H1 (cell line): ENCODE measurements at regions not wholly inside any gene's neighbourhood (a gene's known extent, or its start where the extent isn't known, plus 50 kb on each side); places are given as distances from the start of the nearest gene placed in this dataset.

Experiments used
- CTCF ChIA-PET: fragments of 300-600 bp; sonication (Branson Sonifier 250); formaldehyde crosslinking; loops from one replicate; lab custom pipeline; 2021; ENCODE audit not compliant: partially characterized antibody; lab: Charles Lee
- POLR2A ChIA-PET: fragments of 300-600 bp; sonication (Branson Sonifier 250); formaldehyde crosslinking; loops from one replicate; lab custom pipeline; 2021; ENCODE audit warnings: inconsistent platforms; ENCODE audit not compliant: partially characterized antibody; lab: Charles Lee
- DNase-seq, 2 experiments: peaks; one replicate each; pipeline versions ENCODE4 v3.0.0 to v3.0.0-alpha.2; 2010 to 2022; ENCODE audit warnings: low spot score in 2 of 2, low read depth in 1 of 2, mixed read lengths in 1 of 2
- FAIRE-seq: peaks from 2 replicates; lab custom pipeline; 2011; peaks lifted over from hg19 to GRCh38; lab: Jason Lieb, UNC
- H2AFZ ChIP-seq: 2 replicates; pipeline ENCODE4 v1.8.1; 2012; ENCODE audit warnings: low read length, inconsistent platforms
- H2AK5ac ChIP-seq: 2 replicates; pipeline ENCODE4 v1.6.1; 2013; ENCODE audit warnings: low read depth, low read length
- H2BK120ac ChIP-seq: replicated peaks from 2 replicates; pipeline ENCODE3; 2013; ENCODE audit warnings: low read depth, low read length, inconsistent platforms
- H2BK12ac ChIP-seq: 2 replicates; pipeline ENCODE4 v1.6.1; 2013; ENCODE audit warnings: low read depth, low read length
- H2BK15ac ChIP-seq: 2 replicates; pipeline ENCODE4 v1.6.1; 2013; ENCODE audit warnings: low read length
- H2BK20ac ChIP-seq: 2 replicates; pipeline ENCODE4 v1.6.1; 2013; ENCODE audit warnings: low read length
- H2BK5ac ChIP-seq: 2 replicates; pipeline ENCODE4 v1.6.1; 2013; ENCODE audit warnings: low read depth, low read length
- H3K14ac ChIP-seq: 2 replicates; pipeline ENCODE4 v1.6.1; 2013; ENCODE audit warnings: inconsistent platforms; ENCODE audit not compliant: insufficient read length
- H3K18ac ChIP-seq: 2 replicates; pipeline ENCODE4 v1.6.1; 2013; ENCODE audit warnings: low read length; ENCODE audit errors: extremely low read depth
- H3K23ac ChIP-seq: 2 replicates; pipeline ENCODE4 v1.6.1; 2013; ENCODE audit warnings: inconsistent platforms; ENCODE audit not compliant: insufficient read length
- H3K23me2 ChIP-seq: 2 replicates; pipeline ENCODE4 v1.6.1; 2013; ENCODE audit warnings: low read depth, low read length
- H3K27ac ChIP-seq: 2 replicates; pipeline ENCODE4 v1.6.1; 2011; ENCODE audit warnings: low read depth, low read length, inconsistent platforms
- H3K27me3 ChIP-seq, 4 experiments: replicated peaks in 1 of 4; 1 replicate in 1 of 4; 2 replicates in 3 of 4; pipeline versions ENCODE4 v1.6.1 to v1.8.1; 2011 to 2013; ENCODE audit warnings: low read length in 3 of 4, mild to moderate bottlenecking in 3 of 4, inconsistent platforms in 2 of 4, mixed read lengths in 2 of 4, moderate library complexity in 1 of 4; ENCODE audit not compliant: control insufficient read depth in 3 of 4, insufficient read depth in 3 of 4; ENCODE audit errors: extremely low read depth in 1 of 4
- H3K36me3 ChIP-seq, 4 experiments: 2 replicates each; pipeline versions ENCODE4 v1.6.1 to v1.8.1; 2011 to 2013; ENCODE audit warnings: mild to moderate bottlenecking in 4 of 4, low read length in 3 of 4, moderate library complexity in 2 of 4, control low read depth in 1 of 4, inconsistent platforms in 1 of 4; ENCODE audit not compliant: insufficient read depth in 4 of 4, control insufficient read depth in 2 of 4
- H3K4ac ChIP-seq: replicated peaks from 2 replicates; pipeline ENCODE3; 2013; ENCODE audit warnings: low read length, low read depth, mixed read lengths, inconsistent platforms; ENCODE audit not compliant: insufficient read length
- H3K4me1 ChIP-seq, 4 experiments: replicated peaks in 1 of 4; 1 replicate in 1 of 4; 2 replicates in 3 of 4; pipeline versions ENCODE4 v1.6.1 to v1.8.1; 2011 to 2013; ENCODE audit warnings: low read length in 3 of 4, inconsistent platforms in 2 of 4, mixed read lengths in 1 of 4; ENCODE audit not compliant: insufficient read depth in 4 of 4, control insufficient read depth in 3 of 4
- H3K4me2 ChIP-seq, 2 experiments: 2 replicates each; pipeline versions ENCODE4 v1.6.1 to v1.8.1; 2011 to 2013; ENCODE audit warnings: low read depth in 2 of 2, low read length in 2 of 2, control low read depth in 1 of 2, inconsistent platforms in 1 of 2, mild to moderate bottlenecking in 1 of 2; ENCODE audit not compliant: insufficient read depth in 1 of 2
- H3K4me3 ChIP-seq, 4 experiments: fragments of 200-600, 300-600 bp in 1 of 4; sonication (generic), shearing (Covaris generic), sonication (Bioruptor Twin) in 1 of 4; 2 replicates each; pipeline versions ENCODE4 v1.5.1 to v1.8.1; 2011 to 2016; ENCODE audit warnings: low read length in 4 of 4, low read depth in 3 of 4, control low read depth in 2 of 4, inconsistent platforms in 2 of 4, mild to moderate bottlenecking in 2 of 4, mixed read lengths in 1 of 4, moderate library complexity in 1 of 4; ENCODE audit not compliant: insufficient read depth in 2 of 4; ENCODE audit errors: extremely low read depth in 1 of 4
- H3K56ac ChIP-seq: replicated peaks from 2 replicates; pipeline ENCODE3; 2013; ENCODE audit warnings: low read depth, mild to moderate bottlenecking, mixed read lengths, low read length, inconsistent platforms; ENCODE audit not compliant: insufficient read length
- H3K79me1 ChIP-seq: 2 replicates; pipeline ENCODE4 v1.6.1; 2013; ENCODE audit warnings: low read depth, low read length, control low read depth
- H3K79me2 ChIP-seq, 2 experiments: 2 replicates each; pipeline versions ENCODE4 v1.6.1 to v1.8.1; 2012 to 2013; ENCODE audit warnings: low read length in 2 of 2, mild to moderate bottlenecking in 2 of 2, inconsistent platforms in 1 of 2; ENCODE audit not compliant: insufficient read depth in 2 of 2, control insufficient read depth in 1 of 2
- H3K9ac ChIP-seq, 4 experiments: replicated peaks in 1 of 4; 1 replicate in 1 of 4; 2 replicates in 3 of 4; pipeline versions ENCODE4 v1.6.1 to v1.8.1; 2011 to 2013; ENCODE audit warnings: low read depth in 3 of 4, low read length in 3 of 4, control low read depth in 2 of 4, mild to moderate bottlenecking in 2 of 4, moderate library complexity in 2 of 4, inconsistent platforms in 1 of 4; ENCODE audit errors: extremely low read depth in 1 of 4
- H3K9me3 ChIP-seq, 2 experiments: 2 replicates each; pipeline versions ENCODE4 v1.6.1 to v1.8.1; 2012 to 2013; ENCODE audit warnings: mild to moderate bottlenecking in 2 of 2, moderate library complexity in 2 of 2, control low read depth in 1 of 2, inconsistent platforms in 1 of 2, low read depth in 1 of 2, low read length in 1 of 2, mixed read lengths in 1 of 2; ENCODE audit not compliant: insufficient read depth in 2 of 2
- H4K20me1 ChIP-seq, 2 experiments: replicated peaks in 1 of 2; 2 replicates each; pipeline versions ENCODE3 to v1.8.1; 2011 to 2013; ENCODE audit warnings: inconsistent platforms in 2 of 2, low read length in 2 of 2, mild to moderate bottlenecking in 1 of 2; ENCODE audit not compliant: insufficient read depth in 2 of 2, control insufficient read depth in 1 of 2
- H4K5ac ChIP-seq: 2 replicates; pipeline ENCODE4 v1.6.1; 2013; ENCODE audit warnings: low read length, low read depth, mixed read lengths, inconsistent platforms; ENCODE audit not compliant: insufficient read length
- H4K8ac ChIP-seq: 2 replicates; pipeline ENCODE4 v1.8.0; 2013; ENCODE audit warnings: mild to moderate bottlenecking, moderate library complexity, low read length, inconsistent platforms; ENCODE audit not compliant: insufficient read depth; ENCODE audit errors: extremely low read depth
- H4K91ac ChIP-seq: replicated peaks from 2 replicates; pipeline ENCODE3; 2013; ENCODE audit warnings: low read length, mixed read lengths, inconsistent platforms; ENCODE audit not compliant: insufficient read length
- BACH1 ChIP-seq: IDR thresholded peaks from 2 replicates; pipeline ENCODE4 v1.6.1; 2012; ENCODE audit warnings: low read length, improper control_type of control experiment
- CEBPB ChIP-seq: IDR thresholded peaks from 2 replicates; pipeline ENCODE4 v1.6.1; 2012; ENCODE audit warnings: low read depth, low read length
- GABPA ChIP-seq: IDR thresholded peaks from 2 replicates; pipeline ENCODE4 v1.6.1; 2011; ENCODE audit warnings: mild to moderate bottlenecking, low read length, moderate library complexity, borderline replicate concordance; ENCODE audit not compliant: insufficient read depth
- GTF2F1 ChIP-seq: IDR thresholded peaks from 2 replicates; pipeline ENCODE4 v1.6.1; 2012; ENCODE audit warnings: low read depth, low read length, improper control_type of control experiment, borderline replicate concordance
- JUND ChIP-seq: IDR thresholded peaks from 2 replicates; pipeline ENCODE4 v1.6.1; 2011; ENCODE audit warnings: mild to moderate bottlenecking, improper control_type of control experiment, low read length
- KDM4A ChIP-seq: IDR thresholded peaks from one replicate; pipeline ENCODE4 v1.7.1; 2012; ENCODE audit warnings: low read depth, mild to moderate bottlenecking, moderate library complexity, low read length, inconsistent platforms; ENCODE audit not compliant: severe bottlenecking
- NRF1 ChIP-seq: IDR thresholded peaks from 2 replicates; pipeline ENCODE4 v1.6.1; 2011; ENCODE audit warnings: mild to moderate bottlenecking, low read depth, low read length, improper control_type of control experiment
- RFX5 ChIP-seq: IDR thresholded peaks from 2 replicates; pipeline ENCODE4 v1.6.1; 2011; ENCODE audit warnings: low read depth, low read length, improper control_type of control experiment, borderline replicate concordance
- WGBS, 2 experiments: shearing (Covaris generic) in 1 of 2; methylation state at CpG; one replicate each; pipeline versions ENCODE4 v1.1.6 to v1.1.7; 2013 to 2015; ENCODE audit warnings: low lambda C conversion rate in 2 of 2, mixed read lengths in 2 of 2, inconsistent platforms in 1 of 2, low coverage in 1 of 2, missing lambda C conversion rate in 1 of 2; ENCODE audit not compliant: insufficient replicate concordance in 2 of 2, insufficient coverage in 1 of 2, insufficient read length in 1 of 2; ENCODE audit errors: extremely low coverage in 1 of 2, missing lambda C conversion rate in 1 of 2; 5-methylcytosine and 5-hydroxymethylcytosine counted together
- TF ChIP-seq, protein P1 (sequence below): IDR thresholded peaks from 2 replicates; pipeline ENCODE4 v1.6.1; 2012; ENCODE audit warnings: inconsistent platforms
- TF ChIP-seq, protein P2 (sequence below): IDR thresholded peaks from 2 replicates; pipeline ENCODE4 v1.6.1; 2011; ENCODE audit warnings: low read length, improper control_type of control experiment
- TF ChIP-seq, protein P3 (sequence below): IDR thresholded peaks from 2 replicates; pipeline ENCODE4 v1.6.1; 2012; ENCODE audit warnings: low read length, inconsistent platforms
- TF ChIP-seq, protein P4 (sequence below): IDR thresholded peaks from 2 replicates; pipeline ENCODE4 v1.6.1; 2012; ENCODE audit warnings: inconsistent platforms

GRCh38 chr2:78750219-78750618 is 275.3 kb upstream of the REG3G start:
- Histone ChIP-seq H3K18ac (no peak overlapping the region), H3K4me3 (no peak overlapping the region), H3K27ac (no peak overlapping the region), H3K27me3 (no peaks in the 10 kb centered on the region), H3K4me2 (no peak overlapping the region), H4K91ac (no peak overlapping the region), H3K9me3 (no peaks in the 10 kb centered on the region), H4K8ac (no peak overlapping the region), H3K4ac (no peak overlapping the region), H2AFZ (no peak overlapping the region), H2AK5ac (no peak overlapping the region), H3K23ac (no peak overlapping the region), H3K4me1 (no peaks in the 10 kb centered on the region), H3K23me2 (no peaks in the 10 kb centered on the region), H3K79me2 (no peaks in the 10 kb centered on the region), H2BK20ac (no peak overlapping the region), H3K36me3 (no peaks in the 10 kb centered on the region), H2BK15ac (no peak overlapping the region), H2BK120ac (no peak overlapping the region), H2BK12ac (no peak overlapping the region), H4K5ac (no peak overlapping the region), H3K9ac (no peak overlapping the region), H3K14ac (no peak overlapping the region), H3K79me1 (no peaks in the 10 kb centered on the region), H3K56ac (no peak overlapping the region), H2BK5ac (no peak overlapping the region), H4K20me1 (no peaks in the 10 kb centered on the region)
- POLR2A ChIA-PET, result no interaction called here
- 85% methylated on average over 2 of the region's 2 CpGs; no CpG with 5 or more reads in 1 of the 2 experiments for WGBS, 2 experiments
- DNase-seq, result no peak
- FAIRE-seq, result no peak
- CTCF ChIA-PET, result no interaction called here
- TF ChIP-seq BACH1, result no peak
- TF ChIP-seq, protein P1, sequence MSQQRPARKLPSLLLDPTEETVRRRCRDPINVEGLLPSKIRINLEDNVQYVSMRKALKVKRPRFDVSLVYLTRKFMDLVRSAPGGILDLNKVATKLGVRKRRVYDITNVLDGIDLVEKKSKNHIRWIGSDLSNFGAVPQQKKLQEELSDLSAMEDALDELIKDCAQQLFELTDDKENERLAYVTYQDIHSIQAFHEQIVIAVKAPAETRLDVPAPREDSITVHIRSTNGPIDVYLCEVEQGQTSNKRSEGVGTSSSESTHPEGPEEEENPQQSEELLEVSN, result no peak
- TF ChIP-seq JUND, result no peak
- no peak for TF ChIP-seq GABPA
- no peak for TF ChIP-seq RFX5
- TF ChIP-seq, protein P2, sequence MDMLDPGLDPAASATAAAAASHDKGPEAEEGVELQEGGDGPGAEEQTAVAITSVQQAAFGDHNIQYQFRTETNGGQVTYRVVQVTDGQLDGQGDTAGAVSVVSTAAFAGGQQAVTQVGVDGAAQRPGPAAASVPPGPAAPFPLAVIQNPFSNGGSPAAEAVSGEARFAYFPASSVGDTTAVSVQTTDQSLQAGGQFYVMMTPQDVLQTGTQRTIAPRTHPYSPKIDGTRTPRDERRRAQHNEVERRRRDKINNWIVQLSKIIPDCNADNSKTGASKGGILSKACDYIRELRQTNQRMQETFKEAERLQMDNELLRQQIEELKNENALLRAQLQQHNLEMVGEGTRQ, result no peak
- TF ChIP-seq CEBPB, result no peak
- no peak for TF ChIP-seq GTF2F1
- TF ChIP-seq KDM4A, result no peak
- TF ChIP-seq, protein P3, sequence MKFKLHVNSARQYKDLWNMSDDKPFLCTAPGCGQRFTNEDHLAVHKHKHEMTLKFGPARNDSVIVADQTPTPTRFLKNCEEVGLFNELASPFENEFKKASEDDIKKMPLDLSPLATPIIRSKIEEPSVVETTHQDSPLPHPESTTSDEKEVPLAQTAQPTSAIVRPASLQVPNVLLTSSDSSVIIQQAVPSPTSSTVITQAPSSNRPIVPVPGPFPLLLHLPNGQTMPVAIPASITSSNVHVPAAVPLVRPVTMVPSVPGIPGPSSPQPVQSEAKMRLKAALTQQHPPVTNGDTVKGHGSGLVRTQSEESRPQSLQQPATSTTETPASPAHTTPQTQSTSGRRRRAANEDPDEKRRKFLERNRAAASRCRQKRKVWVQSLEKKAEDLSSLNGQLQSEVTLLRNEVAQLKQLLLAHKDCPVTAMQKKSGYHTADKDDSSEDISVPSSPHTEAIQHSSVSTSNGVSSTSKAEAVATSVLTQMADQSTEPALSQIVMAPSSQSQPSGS, result no peak
- TF ChIP-seq, protein P4, sequence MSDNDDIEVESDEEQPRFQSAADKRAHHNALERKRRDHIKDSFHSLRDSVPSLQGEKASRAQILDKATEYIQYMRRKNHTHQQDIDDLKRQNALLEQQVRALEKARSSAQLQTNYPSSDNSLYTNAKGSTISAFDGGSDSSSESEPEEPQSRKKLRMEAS, result no peak
- no peak for TF ChIP-seq NRF1
